Liver (tissue), 8 donors: ENCODE measurements at regions not wholly inside any gene's neighbourhood (a gene's known extent, or its start where the extent isn't known, plus 50 kb on each side); places are given as distances from the start of the nearest gene placed in this dataset.
A peak's percentile ranks its signal among the peaks of the same experiment; 100 is the strongest.

ENCODE experiments used
- DNase-seq: peaks from one replicate; pipeline ENCODE4 v3.0.0-alpha.2; 2017; ENCODE audit warnings: low spot score
- H3K27ac ChIP-seq, 2 donors: one replicate each; pipeline ENCODE4 v1.7.0; 2013; ENCODE audit warnings: inconsistent platforms in 2 of 2, low read length in 2 of 2, control low read depth in 1 of 2, low read depth in 1 of 2, mild to moderate bottlenecking in 1 of 2
- H3K27me3 ChIP-seq, 4 donors: one replicate each; pipeline versions ENCODE4 v1.6.1 to v1.7.0; 2013; ENCODE audit warnings: low read length in 3 of 4, inconsistent platforms in 1 of 4, mild to moderate bottlenecking in 1 of 4, moderate library complexity in 1 of 4; ENCODE audit not compliant: control insufficient read depth in 4 of 4, insufficient read depth in 4 of 4
- H3K36me3 ChIP-seq, 4 donors: one replicate each; pipeline versions ENCODE4 v1.6.1 to v1.7.0; 2013; ENCODE audit warnings: low read length in 3 of 4, mild to moderate bottlenecking in 3 of 4, low read depth in 1 of 4, moderate library complexity in 1 of 4; ENCODE audit not compliant: control insufficient read depth in 4 of 4, insufficient read depth in 3 of 4
- H3K4me1 ChIP-seq, 4 donors: one replicate each; pipeline versions ENCODE4 v1.6.1 to v1.7.0; 2013; ENCODE audit warnings: low read length in 3 of 4, mild to moderate bottlenecking in 3 of 4, moderate library complexity in 1 of 4; ENCODE audit not compliant: control insufficient read depth in 4 of 4, insufficient read depth in 4 of 4
- H3K4me3 ChIP-seq, 3 donors: one replicate each; pipeline versions ENCODE4 v1.6.1 to v1.7.0; 2013; ENCODE audit warnings: low read length in 3 of 3, control low read depth in 1 of 3, low read depth in 1 of 3, mild to moderate bottlenecking in 1 of 3
- H3K9ac ChIP-seq, 2 donors: one replicate each; pipeline ENCODE4 v1.7.0; 2013; ENCODE audit warnings: low read length in 2 of 2, mild to moderate bottlenecking in 2 of 2, moderate library complexity in 2 of 2, control low read depth in 1 of 2, low read depth in 1 of 2
- H3K9me3 ChIP-seq, 4 donors: one replicate each; pipeline versions ENCODE4 v1.6.1 to v1.7.0; 2013; ENCODE audit warnings: low read length in 3 of 4; ENCODE audit not compliant: control insufficient read depth in 4 of 4
- ATF3 ChIP-seq: IDR thresholded peaks from 2 replicates; pipeline ENCODE4 v1.6.1; 2016; ENCODE audit warnings: antibody characterized with exemption
- CTCF ChIP-seq: fragments of 150-350 bp; IDR thresholded peaks from 2 replicates; pipeline ENCODE4 v1.5.1; 2017; ENCODE audit warnings: improper control_type of control experiment, low read depth, low read length; ENCODE audit not compliant: missing input control
- EGR1 ChIP-seq, 2 donors: IDR thresholded peaks; 2 replicates each; pipeline ENCODE4 v1.6.1; 2016 to 2018; ENCODE audit warnings: antibody characterized with exemption in 2 of 2, low read depth in 2 of 2
- FOXA1 ChIP-seq: IDR thresholded peaks from 2 replicates; pipeline ENCODE4 v1.6.1; 2016; ENCODE audit warnings: antibody characterized with exemption
- FOXA2 ChIP-seq: IDR thresholded peaks from 2 replicates; pipeline ENCODE4 v1.6.1; 2016; ENCODE audit warnings: antibody characterized with exemption
- GABPA ChIP-seq, 2 donors: IDR thresholded peaks in 1 of 2; conservative IDR thresholded peaks in 1 of 2; 2 replicates each; pipeline ENCODE4 v1.6.1; 2016; ENCODE audit warnings: antibody characterized with exemption in 2 of 2, mild to moderate bottlenecking in 1 of 2, moderate library complexity in 1 of 2
- HNF4A ChIP-seq, 2 donors: conservative IDR thresholded peaks; 2 replicates each; pipeline ENCODE4 v1.6.1; 2016; ENCODE audit warnings: antibody characterized with exemption in 2 of 2, mild to moderate bottlenecking in 2 of 2
- HNF4G ChIP-seq: IDR thresholded peaks from 2 replicates; pipeline ENCODE4 v1.6.1; 2016; ENCODE audit warnings: antibody characterized with exemption
- JUND ChIP-seq, 2 donors: IDR thresholded peaks; 2 replicates each; pipeline ENCODE4 v1.6.1; 2016; ENCODE audit warnings: antibody characterized with exemption in 2 of 2
- MAX ChIP-seq: IDR thresholded peaks from 2 replicates; pipeline ENCODE4 v1.6.1; 2016; ENCODE audit warnings: antibody characterized with exemption
- NR2F2 ChIP-seq: IDR thresholded peaks from 2 replicates; pipeline ENCODE4 v1.6.1; 2016; ENCODE audit warnings: antibody characterized with exemption
- RAD21 ChIP-seq, 2 donors: IDR thresholded peaks; 2 replicates each; pipeline ENCODE4 v1.6.1; 2016; ENCODE audit warnings: antibody characterized with exemption in 2 of 2, mild to moderate bottlenecking in 2 of 2
- REST ChIP-seq: IDR thresholded peaks from 2 replicates; pipeline ENCODE4 v1.6.1; 2016; ENCODE audit warnings: antibody characterized with exemption, mild to moderate bottlenecking
- RXRA ChIP-seq, 2 donors: IDR thresholded peaks; 2 replicates each; pipeline ENCODE4 v1.6.1; 2017 to 2018; ENCODE audit warnings: antibody characterized with exemption in 2 of 2, mild to moderate bottlenecking in 1 of 2
- SP1 ChIP-seq: IDR thresholded peaks from 2 replicates; pipeline ENCODE4 v1.6.1; 2018; ENCODE audit warnings: antibody characterized with exemption, mild to moderate bottlenecking
- TAF1 ChIP-seq: conservative IDR thresholded peaks from 2 replicates; pipeline ENCODE4 v1.6.1; 2016; ENCODE audit warnings: antibody characterized with exemption, mild to moderate bottlenecking
- YY1 ChIP-seq: IDR thresholded peaks from 2 replicates; pipeline ENCODE4 v1.6.1; 2016; ENCODE audit warnings: antibody characterized with exemption, mild to moderate bottlenecking
- ZBTB33 ChIP-seq: IDR thresholded peaks from 2 replicates; pipeline ENCODE4 v1.6.1; 2016; ENCODE audit warnings: antibody characterized with exemption
- WGBS: extraction: QIAGEN DNeasy Blood & Tissue Kit; methylation state at CpG from one replicate; pipeline ENCODE4 v1.1.7; 2013; 5-methylcytosine and 5-hydroxymethylcytosine counted together
- donor health status: healthy.
- donor health status: healthy.
- donor health status: healthy.
- donor health status: healthy.
- donor health status: healthy.

- Histone ChIP-seq H3K36me3 (no peaks in the 10 kb centered on the region), H3K9ac (no peak overlapping the region), H3K4me3 (no peak overlapping the region), H3K27ac (peak overlapping the region in 1 of 2 donors; percentile 19), H3K27me3 (no peaks in the 10 kb centered on the region), H3K4me1 (peaks cover 4 to 49% (median 32%) of the 10 kb centered on the region in 4 donors), H3K9me3 (no peaks in the 10 kb centered on the region)
- DNase-seq, result no peak
- TF ChIP-seq FOXA2, result no peak
- TF ChIP-seq YY1, result peak; percentile 74
- peak; percentile 40 for TF ChIP-seq CTCF
- peak in 1 of 2 donors; percentile 8 for TF ChIP-seq EGR1 (IDR thresholded peaks at IDR 0.05; ENCODE audit: low read depth in 2 of 2)
- TF ChIP-seq ATF3, result no peak
- no peak for TF ChIP-seq FOXA1
- TF ChIP-seq REST, result peak; percentile 58
- TF ChIP-seq HNF4A (conservative IDR thresholded peaks at IDR 0.05), result peak; percentile 72 to 83
- TF ChIP-seq GABPA (IDR thresholded peaks at IDR 0.05 in 1 of 2, conservative IDR thresholded peaks at IDR 0.05 in 1 of 2), result no peak
- peak; percentile 76 to 84 for TF ChIP-seq RXRA (IDR thresholded peaks at IDR 0.05)
- peak; percentile 46 to 71 for TF ChIP-seq RAD21 (IDR thresholded peaks at IDR 0.05)
- peak; percentile 70 for TF ChIP-seq ZBTB33
- peak; percentile 29 for TF ChIP-seq HNF4G
- peak in 1 of 2 donors; percentile 29 for TF ChIP-seq JUND (IDR thresholded peaks at IDR 0.05)
- TF ChIP-seq TAF1, result no peak
- TF ChIP-seq SP1, result peak; percentile 58
- TF ChIP-seq MAX, result peak; percentile 72
- TF ChIP-seq NR2F2, result no peak
- WGBS, result 40% methylated on average over 3 of the region's 3 CpGs
Measured at GRCh38 chr2:63667132-63667700, 78.5 kb downstream of the MDH1 start.
